ENCODE measurements at regions not wholly inside any gene's neighbourhood (a gene's known extent, or its start where the extent isn't known, plus 50 kb on each side); places are given as distances from the start of the nearest gene placed in this dataset.
"Not testable (repeated sequence)": the region's sequence is repeated elsewhere in the genome, so short reads cannot be mapped to it uniquely, and the experiment has no call there.

DNA sequence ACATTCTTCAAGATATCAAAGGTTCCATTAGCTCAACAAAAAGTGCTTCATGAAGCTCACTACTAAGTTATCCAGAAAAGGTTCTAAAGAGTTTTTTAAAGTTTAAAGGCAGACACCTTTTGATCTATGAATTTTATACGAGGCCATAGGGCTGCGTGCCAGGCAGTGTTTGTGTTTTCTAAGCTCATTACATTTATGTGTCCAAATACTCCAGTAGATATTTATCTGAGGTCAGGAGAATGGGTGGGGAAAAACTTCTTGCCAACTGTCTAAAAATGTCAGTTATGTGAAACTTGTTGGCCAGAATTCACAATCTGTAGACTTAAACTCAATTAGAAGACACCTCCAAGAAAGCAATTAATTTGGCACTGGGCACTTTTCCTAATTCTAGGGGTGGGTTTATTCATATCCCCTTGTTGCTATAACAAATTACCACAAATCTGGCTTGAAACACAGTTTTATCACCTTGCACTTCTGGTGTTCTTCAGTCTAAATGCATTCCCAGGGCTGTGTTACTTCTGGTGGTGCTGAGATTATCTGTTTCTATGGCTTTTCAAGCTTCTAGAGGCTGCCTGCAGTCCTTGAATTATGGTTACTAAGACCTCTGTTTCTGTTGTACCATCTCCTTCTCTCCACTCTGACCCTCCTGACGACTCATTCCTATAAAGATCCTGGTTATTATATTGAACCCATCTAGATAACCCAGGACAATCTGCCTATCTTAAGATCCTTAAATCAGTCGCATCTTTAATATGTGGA lies 1030.4 kb upstream of the CNTN5 start:
- no peak for DNase-seq

- no peak for DNase-seq
These were observed 1027.2 kb upstream of the CNTN5 start for GRCh38 chr11:97993562-97993961.

GRCh38 chr11:97995874-97996273 lies 1024.9 kb upstream of the CNTN5 start:
- DNase-seq: no peak

DNA sequence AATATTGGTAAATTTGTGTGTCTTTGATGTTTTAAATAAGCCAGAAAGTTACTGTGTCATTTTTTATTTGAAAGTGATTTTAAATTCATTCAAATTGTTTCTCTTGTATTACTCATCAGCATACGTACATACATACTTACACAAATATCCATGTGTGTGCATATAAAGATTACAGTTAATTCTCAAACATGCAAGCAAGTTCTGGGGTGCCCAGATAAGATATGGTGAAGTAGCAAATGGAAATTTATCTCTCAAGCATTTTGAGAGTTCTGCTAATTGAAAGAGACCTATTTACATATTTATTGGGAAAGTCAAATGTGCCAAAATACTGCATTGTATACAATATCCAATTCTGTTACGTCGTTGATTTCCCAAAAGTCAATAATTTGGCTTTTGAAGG lies 1024.0 kb upstream of the CNTN5 start:
- DNase-seq: no peak

GRCh38 chr11:98003606-98004371 lies 1017.0 kb upstream of the CNTN5 start:
- DNase-seq: no peak

DNA sequence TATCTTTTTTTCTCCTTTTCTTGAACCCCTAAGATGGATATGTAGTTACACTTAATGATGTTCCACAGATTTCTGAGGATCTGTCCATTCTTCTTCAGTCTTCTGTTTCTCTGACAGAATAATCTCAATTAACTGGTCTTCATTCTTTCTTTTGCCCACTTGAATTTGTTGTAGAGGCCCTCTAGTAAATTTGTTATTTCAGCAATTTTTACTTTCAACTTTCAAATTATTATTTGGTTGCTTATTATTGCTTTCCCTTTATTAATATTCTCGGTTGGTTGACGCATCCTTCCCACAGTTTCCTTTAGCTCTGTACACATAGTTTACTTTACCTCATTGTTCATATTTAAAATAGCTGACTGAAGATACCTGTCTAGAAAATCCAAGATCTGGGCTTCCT lies 1013.7 kb upstream of the CNTN5 start:
- DNase-seq: no peak

- DNase-seq: no peak
These were observed 993.1 kb upstream of the CNTN5 start for GRCh38 chr11:98027652-98028051.

GRCh38 chr11:98029832-98030231 lies 990.9 kb upstream of the CNTN5 start:
- no peak for DNase-seq

- no peak for DNase-seq
These were observed 983.9 kb upstream of the CNTN5 start for GRCh38 chr11:98036810-98037209.

- no peak for DNase-seq
These were observed 980.5 kb upstream of the CNTN5 start for GRCh38 chr11:98040061-98040808.

DNA sequence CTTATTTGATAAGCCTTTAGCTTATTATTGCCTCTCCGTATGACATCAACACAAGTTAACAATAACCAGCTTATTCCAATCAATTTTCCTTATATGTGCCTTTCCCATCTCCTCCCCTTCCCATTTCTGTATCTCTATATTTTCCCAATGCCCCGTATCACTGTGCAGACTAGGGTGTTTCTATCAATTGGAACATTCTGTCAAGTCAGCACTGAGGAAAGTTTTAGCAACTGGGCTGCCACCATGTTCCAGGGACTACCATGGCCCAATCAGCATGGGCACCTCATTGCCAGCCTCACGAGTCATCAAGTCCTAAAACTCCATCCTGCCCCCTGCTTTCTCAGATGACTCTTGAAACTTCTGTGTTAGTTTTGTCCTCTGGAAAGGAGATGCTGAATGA lies 973.1 kb upstream of the CNTN5 start:
- no peak for DNase-seq

GRCh38 chr11:98053851-98054250 lies 966.9 kb upstream of the CNTN5 start:
- DNase-seq: no peak

- DNase-seq: no peak
These were observed 963.8 kb upstream of the CNTN5 start for GRCh38 chr11:98056945-98057344.

- DNase-seq: no peak
These were observed 961.3 kb upstream of the CNTN5 start for GRCh38 chr11:98059488-98059887.

- no peak for DNase-seq
These were observed 960.0 kb upstream of the CNTN5 start for GRCh38 chr11:98060759-98061158.

GRCh38 chr11:98061858-98062257 lies 958.9 kb upstream of the CNTN5 start:
- no peak for DNase-seq

- DNase-seq: no peak
These were observed 958.0 kb upstream of the CNTN5 start for GRCh38 chr11:98062714-98063113.

DNA sequence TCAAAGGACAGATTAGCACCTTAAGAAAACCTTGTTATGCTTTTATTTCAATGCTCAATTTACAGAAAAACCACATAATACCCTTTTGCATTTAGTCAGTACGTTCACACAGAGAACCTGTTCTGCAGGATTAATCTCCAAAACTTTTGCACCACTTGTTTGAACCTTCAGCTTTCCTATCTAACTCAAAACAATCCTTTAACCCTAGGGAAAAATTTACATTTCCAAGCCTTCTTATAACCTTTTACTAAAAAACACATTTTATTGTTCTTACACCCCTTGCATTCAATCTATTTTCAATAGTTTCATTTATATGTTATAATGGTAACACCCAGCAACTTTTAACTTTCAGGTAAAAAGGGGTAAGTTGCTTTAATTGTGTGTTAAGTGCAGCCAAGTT lies 952.5 kb upstream of the CNTN5 start:
- no peak for DNase-seq

GRCh38 chr11:98069147-98069546 lies 951.6 kb upstream of the CNTN5 start:
- not testable (repeated sequence) for DNase-seq

DNA sequence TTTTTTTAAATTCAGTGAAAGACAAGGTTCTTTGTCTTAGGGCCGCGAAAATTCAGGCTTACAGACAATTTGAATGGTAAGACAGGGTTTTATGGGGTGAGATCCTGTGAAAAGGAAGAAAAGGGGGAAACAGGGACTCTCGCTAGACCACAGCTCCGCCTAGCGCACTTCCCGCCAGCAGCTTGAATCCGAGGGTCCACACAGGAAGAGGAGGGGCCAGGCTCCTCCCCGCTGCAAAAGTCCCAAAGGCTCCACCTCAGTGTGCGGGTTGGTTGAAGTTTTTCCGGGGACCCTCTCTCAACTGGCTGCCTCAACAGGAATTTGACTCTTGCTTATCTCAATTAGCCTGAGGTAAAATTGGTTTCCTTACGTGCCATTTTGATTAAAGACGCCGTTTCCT lies 950.9 kb upstream of the CNTN5 start:
- no peak for DNase-seq

- no peak for DNase-seq
These were observed 929.8 kb upstream of the CNTN5 start for GRCh38 chr11:98090861-98091505.

DNA sequence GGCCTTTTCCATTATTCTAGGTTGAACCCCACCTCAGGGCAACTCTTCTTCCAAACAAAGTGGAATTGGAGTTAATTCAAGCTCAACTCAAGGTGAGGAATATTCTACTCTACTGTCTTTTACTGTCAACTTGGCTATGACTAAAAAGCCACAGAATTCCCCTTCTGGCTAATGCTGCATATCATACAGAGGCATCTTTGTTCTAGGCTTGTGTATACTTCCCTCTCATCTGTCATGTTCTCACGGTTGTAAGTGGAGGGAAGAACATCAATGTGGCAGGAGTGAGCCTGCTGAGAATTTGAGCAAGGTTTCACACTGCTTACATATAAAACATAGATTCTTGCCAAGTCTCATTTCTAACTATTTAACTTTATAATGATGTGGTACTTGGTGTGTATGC lies 921.4 kb upstream of the CNTN5 start:
- no peak for DNase-seq

- no peak for DNase-seq
These were observed 920.1 kb upstream of the CNTN5 start for GRCh38 chr11:98100689-98101088.

All from CD4-positive, alpha-beta T cell treated with Interleukin-21 for 1 hour (primary cell).